NCI-H774 (cell line): ENCODE measurements at regions not wholly inside any gene's neighbourhood (a gene's known extent, or its start where the extent isn't known, plus 50 kb on each side); places are given as distances from the start of the nearest gene placed in this dataset.
"Not testable (repeated sequence)": the region's sequence is repeated elsewhere in the genome, so short reads cannot be mapped to it uniquely, and the experiment has no call there.

Experiments used
- DNase-seq: peaks from one replicate; lab custom pipeline; 2025; lab: John Stamatoyannopoulos, UW

GRCh38 chr2:150100834-150101233 is 386.6 kb downstream of the RND3 start:
- DNase-seq = no peak

GRCh38 chr2:150100336-150100735 is 387.1 kb downstream of the RND3 start:
- no peak for DNase-seq

GRCh38 chr2:150099805-150100204 is 387.7 kb downstream of the RND3 start:
- no peak for DNase-seq

GRCh38 chr2:150097901-150098531 is 389.5 kb downstream of the RND3 start:
- no peak for DNase-seq

GRCh38 chr2:150097402-150097801 is 390.1 kb downstream of the RND3 start:
- DNase-seq = no peak

- no peak for DNase-seq
Observed at GRCh38 chr2:150095361-150096095, 391.9 kb downstream of the RND3 start.

GRCh38 chr2:150091846-150092245 is 395.6 kb downstream of the RND3 start:
- no peak for DNase-seq

- DNase-seq = no peak
Observed at GRCh38 chr2:150090031-150090430, 397.4 kb downstream of the RND3 start.

GRCh38 chr2:150088538-150088937 is 398.9 kb downstream of the RND3 start:
- no peak for DNase-seq

GRCh38 chr2:150085478-150085877 is 402.0 kb downstream of the RND3 start:
- no peak for DNase-seq

- DNase-seq = no peak
Observed at GRCh38 chr2:150081775-150082481, 405.5 kb downstream of the RND3 start.

GRCh38 chr2:150076281-150076680 is 411.2 kb downstream of the RND3 start:
- DNase-seq = no peak

- no peak for DNase-seq
Observed at GRCh38 chr2:150075831-150076230, 411.6 kb downstream of the RND3 start.

- no peak for DNase-seq
Observed at GRCh38 chr2:150066490-150066889, 421.0 kb downstream of the RND3 start.

GRCh38 chr2:150063931-150064548 is 423.4 kb downstream of the RND3 start:
- no peak for DNase-seq

GRCh38 chr2:150063432-150063889 is 424.0 kb downstream of the RND3 start:
- no peak for DNase-seq

GRCh38 chr2:150062416-150062815 is 425.1 kb downstream of the RND3 start:
- DNase-seq = no peak

GRCh38 chr2:150060341-150060740 is 427.1 kb downstream of the RND3 start:
- no peak for DNase-seq

- DNase-seq = not testable (repeated sequence)
Observed at GRCh38 chr2:150059676-150060075, 427.8 kb downstream of the RND3 start.

- DNase-seq = no peak
Observed at GRCh38 chr2:150052457-150052856, 435.0 kb downstream of the RND3 start.

- DNase-seq = no peak
Observed at GRCh38 chr2:150051004-150051403, 436.5 kb downstream of the RND3 start.

GRCh38 chr2:150050036-150050435 is 437.4 kb downstream of the RND3 start:
- DNase-seq = no peak
